ENCODE measurements at regions not wholly inside any gene's neighbourhood (a gene's known extent, or its start where the extent isn't known, plus 50 kb on each side); places are given as distances from the start of the nearest gene placed in this dataset.

DNA sequence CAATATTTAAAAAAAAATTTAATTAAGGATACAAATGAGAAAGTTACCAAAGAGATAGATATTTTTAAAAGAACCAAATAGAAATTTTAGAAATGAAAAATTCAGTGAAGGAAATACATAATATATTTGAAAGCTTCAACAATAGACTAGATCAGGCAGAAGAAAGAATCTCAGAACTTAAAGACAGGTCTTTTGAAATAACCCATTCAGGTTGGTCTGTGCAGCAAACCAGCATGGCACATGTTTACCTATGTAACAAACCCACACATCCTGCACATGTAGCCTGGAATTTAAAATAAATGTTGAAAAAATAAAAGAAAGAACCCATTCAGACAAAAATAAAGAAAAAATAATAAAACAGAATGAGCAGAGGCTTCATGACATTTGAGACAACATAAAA is 221.1 kb upstream of the ID4 start:
- TF ChIP-seq, protein P1, sequence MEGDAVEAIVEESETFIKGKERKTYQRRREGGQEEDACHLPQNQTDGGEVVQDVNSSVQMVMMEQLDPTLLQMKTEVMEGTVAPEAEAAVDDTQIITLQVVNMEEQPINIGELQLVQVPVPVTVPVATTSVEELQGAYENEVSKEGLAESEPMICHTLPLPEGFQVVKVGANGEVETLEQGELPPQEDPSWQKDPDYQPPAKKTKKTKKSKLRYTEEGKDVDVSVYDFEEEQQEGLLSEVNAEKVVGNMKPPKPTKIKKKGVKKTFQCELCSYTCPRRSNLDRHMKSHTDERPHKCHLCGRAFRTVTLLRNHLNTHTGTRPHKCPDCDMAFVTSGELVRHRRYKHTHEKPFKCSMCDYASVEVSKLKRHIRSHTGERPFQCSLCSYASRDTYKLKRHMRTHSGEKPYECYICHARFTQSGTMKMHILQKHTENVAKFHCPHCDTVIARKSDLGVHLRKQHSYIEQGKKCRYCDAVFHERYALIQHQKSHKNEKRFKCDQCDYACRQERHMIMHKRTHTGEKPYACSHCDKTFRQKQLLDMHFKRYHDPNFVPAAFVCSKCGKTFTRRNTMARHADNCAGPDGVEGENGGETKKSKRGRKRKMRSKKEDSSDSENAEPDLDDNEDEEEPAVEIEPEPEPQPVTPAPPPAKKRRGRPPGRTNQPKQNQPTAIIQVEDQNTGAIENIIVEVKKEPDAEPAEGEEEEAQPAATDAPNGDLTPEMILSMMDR (IDR thresholded peaks at IDR 0.05) = no peak
- no peak for TF ChIP-seq POLR2AphosphoS5 (IDR thresholded peaks at IDR 0.05)
- no peak for TF ChIP-seq EP300 (IDR thresholded peaks at IDR 0.05)

Data from esophagus muscularis mucosa (tissue), 4 donors.